HEK293 (cell line): ENCODE measurements at regions not wholly inside any gene's neighbourhood (a gene's known extent, or its start where the extent isn't known, plus 50 kb on each side); places are given as distances from the start of the nearest gene placed in this dataset.

Experiments
- CTCF ChIA-PET: fragments of 350-600 bp; formaldehyde crosslinking; extraction: SDS; loops from one replicate; lab custom pipeline; 2021; ENCODE audit warnings: antibody characterized with exemption; lab: Yijun Ruan, JAX
- POLR2A ChIA-PET: fragments of 300-600 bp; formaldehyde crosslinking; extraction: SDS; loops from one replicate; lab custom pipeline; 2020; ENCODE audit warnings: antibody characterized with exemption, inconsistent platforms; lab: Yijun Ruan, JAX
- H3K27ac ChIP-seq: fragments of 200-500 bp; sonication (Bioruptor generic); 2 replicates; pipeline ENCODE4 v1.5.1; 2014; ENCODE audit warnings: low read depth, low read length, control low read depth, inconsistent platforms; ENCODE audit errors: extremely low read depth
- H3K36me3 ChIP-seq, 2 experiments: fragments of 200-500 bp in 1 of 2; sonication (Bioruptor generic) in 1 of 2; 1 replicate in 1 of 2; 2 replicates in 1 of 2; pipeline ENCODE4 v1.5.1; 2014 to 2017; ENCODE audit warnings: inconsistent platforms in 2 of 2, low read length in 2 of 2; ENCODE audit not compliant: control insufficient read depth in 2 of 2, insufficient read depth in 1 of 2
- H3K4me1 ChIP-seq: fragments of 200-500 bp; sonication (Bioruptor generic); 2 replicates; pipeline ENCODE4 v1.5.1; 2014; ENCODE audit warnings: mild to moderate bottlenecking, low read length, inconsistent platforms; ENCODE audit not compliant: control insufficient read depth, insufficient read depth
- H3K4me3 ChIP-seq: 2 replicates; pipeline ENCODE4 v1.5.1; 2011; ENCODE audit warnings: low read depth, mild to moderate bottlenecking, control low read depth, low read length, moderate library complexity
- H3K9me3 ChIP-seq: fragments of 200-500 bp; sonication (Bioruptor generic); 2 replicates; pipeline ENCODE4 v1.5.1; 2014; ENCODE audit warnings: low read depth, low read length, inconsistent platforms; ENCODE audit not compliant: control insufficient read depth, insufficient read depth
- BCL11A ChIP-seq: fragments of 450-650 bp; formaldehyde crosslinking; IDR thresholded peaks from 2 replicates; pipeline ENCODE4 v1.5.1; 2016; ENCODE audit warnings: low read depth, missing biosample characterization, missing genetic modification characterization
- BCL11B ChIP-seq: fragments of 450-650 bp; formaldehyde crosslinking; IDR thresholded peaks from 2 replicates; pipeline ENCODE4 v1.5.1; 2016; ENCODE audit warnings: low read depth, missing biosample characterization, missing genetic modification characterization
- HOXD13 ChIP-seq: sonication (generic); formaldehyde crosslinking; IDR thresholded peaks from 2 replicates; pipeline ENCODE4 v1.8.0; 2022; ENCODE audit warnings: missing genetic modification reagents, borderline replicate concordance
- IKZF3 ChIP-seq: fragments of 450-650 bp; IDR thresholded peaks from 2 replicates; pipeline ENCODE4 v1.5.0; 2018; ENCODE audit warnings: missing biosample characterization, mild to moderate bottlenecking, missing genetic modification characterization, moderate library complexity
- KLF16 ChIP-seq: fragments of 450-650 bp; formaldehyde crosslinking; IDR thresholded peaks from 2 replicates; pipeline ENCODE4 v1.5.1; 2017; ENCODE audit warnings: missing biosample characterization, missing genetic modification characterization
- MZF1 ChIP-seq: fragments of 450-650 bp; formaldehyde crosslinking; IDR thresholded peaks from 2 replicates; pipeline ENCODE4 v1.5.1; 2017; ENCODE audit warnings: missing biosample characterization, missing genetic modification characterization, borderline replicate concordance
- OVOL3 ChIP-seq: fragments of 450-650 bp; formaldehyde crosslinking; IDR thresholded peaks from 2 replicates; pipeline ENCODE4 v1.5.1; 2016; ENCODE audit warnings: missing biosample characterization, missing genetic modification characterization
- SP7 ChIP-seq: fragments of 450-650 bp; formaldehyde crosslinking; IDR thresholded peaks from 2 replicates; pipeline ENCODE4 v1.5.1; 2016; ENCODE audit warnings: missing biosample characterization, missing genetic modification characterization
- ZBTB20 ChIP-seq: fragments of 450-650 bp; formaldehyde crosslinking; IDR thresholded peaks from 2 replicates; pipeline ENCODE4 v1.5.1; 2016; ENCODE audit warnings: missing biosample characterization, missing genetic modification characterization
- ZNF114 ChIP-seq: fragments of 450-650 bp; formaldehyde crosslinking; IDR thresholded peaks from 2 replicates; pipeline ENCODE4 v1.5.0; 2017; ENCODE audit warnings: missing biosample characterization, missing genetic modification characterization
- ZNF121 ChIP-seq: fragments of 450-650 bp; formaldehyde crosslinking; IDR thresholded peaks from 2 replicates; pipeline ENCODE4 v1.5.1; 2016; ENCODE audit warnings: missing biosample characterization, missing genetic modification characterization
- ZNF324 ChIP-seq: fragments of 450-650 bp; formaldehyde crosslinking; IDR thresholded peaks from 2 replicates; pipeline ENCODE4 v1.5.1; 2016; ENCODE audit warnings: missing biosample characterization, missing genetic modification characterization
- ZNF354C ChIP-seq: fragments of 450-650 bp; formaldehyde crosslinking; IDR thresholded peaks from 2 replicates; pipeline ENCODE4 v1.5.1; 2016; ENCODE audit warnings: missing biosample characterization, missing genetic modification characterization, low read depth, borderline replicate concordance
- ZNF394 ChIP-seq: fragments of 450-650 bp; formaldehyde crosslinking; IDR thresholded peaks from 2 replicates; pipeline ENCODE4 v1.5.1; 2016; ENCODE audit warnings: missing biosample characterization, missing genetic modification characterization, mild to moderate bottlenecking, moderate library complexity, borderline replicate concordance
- ZNF549 ChIP-seq: fragments of 450-650 bp; IDR thresholded peaks from 2 replicates; pipeline ENCODE4 v1.5.1; 2018; ENCODE audit warnings: missing biosample characterization, missing genetic modification characterization, mild to moderate bottlenecking, inconsistent platforms, moderate library complexity
- ZNF701 ChIP-seq: fragments of 450-650 bp; formaldehyde crosslinking; IDR thresholded peaks from 2 replicates; pipeline ENCODE4 v1.5.1; 2016; ENCODE audit warnings: missing biosample characterization, missing genetic modification characterization
- ZNF785 ChIP-seq: fragments of 450-650 bp; formaldehyde crosslinking; IDR thresholded peaks from 2 replicates; pipeline ENCODE4 v1.5.1; 2016; ENCODE audit warnings: missing biosample characterization, missing genetic modification characterization
- ZNF791 ChIP-seq: fragments of 450-650 bp; formaldehyde crosslinking; IDR thresholded peaks from 2 replicates; pipeline ENCODE4 v1.5.1; 2016; ENCODE audit warnings: missing biosample characterization, missing genetic modification characterization
- ZXDB ChIP-seq: fragments of 450-650 bp; formaldehyde crosslinking; IDR thresholded peaks from 2 replicates; pipeline ENCODE4 v1.5.1; 2016; ENCODE audit warnings: missing biosample characterization, missing genetic modification characterization
- TF ChIP-seq, protein P1 (sequence below): fragments of 450-650 bp; formaldehyde crosslinking; IDR thresholded peaks from 2 replicates; pipeline ENCODE4 v1.5.1; 2017; ENCODE audit warnings: missing biosample characterization, missing genetic modification characterization
- TF ChIP-seq, protein P2 (sequence below): fragments of 450-650 bp; formaldehyde crosslinking; IDR thresholded peaks from 2 replicates; pipeline ENCODE4; 2016; ENCODE audit warnings: missing biosample characterization, missing genetic modification characterization
- TF ChIP-seq, protein P3 (sequence below): fragments of 450-650 bp; formaldehyde crosslinking; IDR thresholded peaks from 2 replicates; pipeline ENCODE4 v1.5.1; 2016; ENCODE audit warnings: missing biosample characterization, missing genetic modification characterization, borderline replicate concordance
- TF ChIP-seq, protein P4 (sequence below): fragments of 450-650 bp; formaldehyde crosslinking; IDR thresholded peaks from 2 replicates; pipeline ENCODE4 v1.5.1; 2016; ENCODE audit warnings: missing biosample characterization, missing genetic modification characterization
- TF ChIP-seq, protein P5 (sequence below): fragments of 450-650 bp; formaldehyde crosslinking; IDR thresholded peaks from 2 replicates; pipeline ENCODE4 v1.5.1; 2016; ENCODE audit warnings: missing biosample characterization, missing genetic modification characterization
- TF ChIP-seq, protein P6 (sequence below): fragments of 450-650 bp; formaldehyde crosslinking; IDR thresholded peaks from 2 replicates; pipeline ENCODE4 v1.5.1; 2016; ENCODE audit warnings: missing biosample characterization, missing genetic modification characterization

DNA sequence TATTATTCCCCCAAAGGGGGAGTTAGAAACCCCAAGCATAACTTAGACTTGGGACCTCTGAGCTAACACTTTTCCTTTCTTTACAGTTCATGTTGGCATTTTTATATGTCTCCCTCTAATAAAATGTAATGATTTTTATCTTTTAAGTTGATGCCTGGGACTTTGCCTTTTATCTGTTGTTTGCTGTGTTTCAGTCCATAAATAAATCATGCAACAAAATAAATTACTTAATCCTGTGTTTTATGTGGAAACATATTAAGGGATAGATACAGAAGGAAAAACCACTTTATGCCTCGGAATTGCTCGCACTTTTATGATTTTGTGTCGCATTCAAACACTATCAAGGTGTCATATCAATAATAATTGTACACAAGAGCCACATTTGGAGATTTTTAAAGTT, 93.7 kb upstream of the TBC1D5 start (continued):
- TF ChIP-seq, protein P1, sequence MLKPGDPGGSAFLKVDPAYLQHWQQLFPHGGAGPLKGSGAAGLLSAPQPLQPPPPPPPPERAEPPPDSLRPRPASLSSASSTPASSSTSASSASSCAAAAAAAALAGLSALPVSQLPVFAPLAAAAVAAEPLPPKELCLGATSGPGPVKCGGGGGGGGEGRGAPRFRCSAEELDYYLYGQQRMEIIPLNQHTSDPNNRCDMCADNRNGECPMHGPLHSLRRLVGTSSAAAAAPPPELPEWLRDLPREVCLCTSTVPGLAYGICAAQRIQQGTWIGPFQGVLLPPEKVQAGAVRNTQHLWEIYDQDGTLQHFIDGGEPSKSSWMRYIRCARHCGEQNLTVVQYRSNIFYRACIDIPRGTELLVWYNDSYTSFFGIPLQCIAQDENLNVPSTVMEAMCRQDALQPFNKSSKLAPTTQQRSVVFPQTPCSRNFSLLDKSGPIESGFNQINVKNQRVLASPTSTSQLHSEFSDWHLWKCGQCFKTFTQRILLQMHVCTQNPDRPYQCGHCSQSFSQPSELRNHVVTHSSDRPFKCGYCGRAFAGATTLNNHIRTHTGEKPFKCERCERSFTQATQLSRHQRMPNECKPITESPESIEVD: peak; percentile 81
- TF ChIP-seq BCL11A (tag by site-specific recombination): no peak
- TF ChIP-seq, protein P2, sequence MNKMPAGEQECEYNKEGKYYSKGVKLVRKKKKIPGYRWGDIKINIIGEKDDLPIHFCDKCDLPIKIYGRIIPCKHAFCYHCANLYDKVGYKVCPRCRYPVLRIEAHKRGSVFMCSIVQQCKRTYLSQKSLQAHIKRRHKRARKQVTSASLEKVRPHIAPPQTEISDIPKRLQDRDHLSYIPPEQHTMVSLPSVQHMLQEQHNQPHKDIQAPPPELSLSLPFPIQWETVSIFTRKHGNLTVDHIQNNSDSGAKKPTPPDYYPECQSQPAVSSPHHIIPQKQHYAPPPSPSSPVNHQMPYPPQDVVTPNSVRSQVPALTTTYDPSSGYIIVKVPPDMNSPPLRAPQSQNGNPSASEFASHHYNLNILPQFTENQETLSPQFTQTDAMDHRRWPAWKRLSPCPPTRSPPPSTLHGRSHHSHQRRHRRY (tag by site-specific recombination): no peak
- TF ChIP-seq ZNF549: no peak
- no peak for TF ChIP-seq MZF1 (tag by site-specific recombination)
- TF ChIP-seq ZNF324: no peak
- TF ChIP-seq ZNF791 (tag by site-specific recombination): no peak
- no peak for TF ChIP-seq ZNF114
- peak; percentile 60; the same call in 1 of the 2 replicates for TF ChIP-seq IKZF3

DNA sequence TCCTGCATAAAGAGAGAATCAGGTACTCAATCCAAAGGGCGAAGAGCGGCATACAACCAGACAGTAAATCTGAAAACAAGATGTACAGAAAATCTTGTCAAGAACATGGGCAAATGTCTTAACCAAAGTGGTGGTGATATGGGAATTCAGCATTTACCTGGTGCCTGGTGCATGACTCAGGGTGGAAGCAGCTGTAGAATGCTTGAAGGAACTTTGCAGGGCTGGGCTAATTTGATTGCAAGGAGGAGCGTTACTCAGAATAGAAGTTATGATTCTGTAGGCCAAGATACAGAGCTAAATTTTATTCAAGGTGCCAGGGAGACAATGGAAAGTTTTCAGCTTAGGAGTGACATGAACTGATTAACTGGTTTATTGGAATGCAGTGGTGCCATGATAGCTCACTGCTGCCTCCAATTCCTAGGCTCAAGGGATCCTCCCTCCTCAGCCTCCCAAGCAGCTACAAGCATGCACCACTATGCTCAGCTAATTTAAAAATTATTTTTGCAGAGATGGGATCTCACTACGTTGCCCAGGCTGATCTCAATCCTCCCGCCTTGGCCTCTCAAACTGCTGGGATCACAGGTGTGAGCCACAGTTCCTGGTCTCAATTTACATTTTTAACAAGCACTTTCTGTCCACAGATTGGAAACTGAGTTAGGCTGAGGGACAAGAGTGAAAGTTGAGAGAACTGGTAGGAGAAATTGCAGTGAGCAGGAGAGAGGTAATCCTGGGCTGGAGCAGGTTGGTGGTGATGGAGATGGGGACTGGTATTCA, 91.5 kb upstream of the TBC1D5 start:
- TF ChIP-seq ZNF121: peak; percentile 79
- no peak for TF ChIP-seq SP7
- TF ChIP-seq, all 188 proteins: peak for 1
- no peak overlapping the region for H3K4me3 ChIP-seq
- POLR2A ChIA-PET: no interaction called here
- no peak overlapping the region for H3K27ac ChIP-seq
- no peaks in the 10 kb centered on the region for H3K9me3 ChIP-seq
- peaks cover 2% of the 10 kb centered on the region; the same call in 1 of the 2 replicates for H3K4me1 ChIP-seq
- CTCF ChIA-PET: interaction anchor here (1.0 kb wide), 1 partner anchor 9 kb away, joined by 4 read pairs; no protein-coding TSS in a partner anchor
- H3K36me3 ChIP-seq: no peaks in the 10 kb centered on the region

DNA sequence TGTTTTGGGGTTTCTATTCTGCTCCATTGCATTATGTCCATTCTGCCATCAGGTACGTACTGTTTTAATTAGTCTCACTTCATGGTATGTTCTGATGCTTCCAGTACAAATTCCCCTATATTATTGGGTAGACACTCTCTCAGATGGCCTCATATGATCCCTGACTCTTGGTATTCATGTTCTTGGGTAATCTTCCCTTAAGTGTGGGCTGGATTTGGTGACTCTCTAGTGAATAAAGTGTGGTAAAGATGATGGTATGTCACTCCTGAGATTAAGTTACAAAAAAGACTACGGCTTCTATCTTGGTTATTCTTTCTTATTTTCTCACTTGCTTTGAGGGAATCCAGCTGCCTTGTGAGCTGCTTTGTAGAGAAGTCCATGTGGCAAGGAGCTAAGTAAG, 89.6 kb upstream of the TBC1D5 start:
- CTCF ChIA-PET: interaction anchor here (2.3 kb wide), 1 partner anchor 9 kb away, joined by 16 read pairs; no protein-coding TSS in a partner anchor
- TF ChIP-seq ZNF394: no peak
- TF ChIP-seq, protein P3, sequence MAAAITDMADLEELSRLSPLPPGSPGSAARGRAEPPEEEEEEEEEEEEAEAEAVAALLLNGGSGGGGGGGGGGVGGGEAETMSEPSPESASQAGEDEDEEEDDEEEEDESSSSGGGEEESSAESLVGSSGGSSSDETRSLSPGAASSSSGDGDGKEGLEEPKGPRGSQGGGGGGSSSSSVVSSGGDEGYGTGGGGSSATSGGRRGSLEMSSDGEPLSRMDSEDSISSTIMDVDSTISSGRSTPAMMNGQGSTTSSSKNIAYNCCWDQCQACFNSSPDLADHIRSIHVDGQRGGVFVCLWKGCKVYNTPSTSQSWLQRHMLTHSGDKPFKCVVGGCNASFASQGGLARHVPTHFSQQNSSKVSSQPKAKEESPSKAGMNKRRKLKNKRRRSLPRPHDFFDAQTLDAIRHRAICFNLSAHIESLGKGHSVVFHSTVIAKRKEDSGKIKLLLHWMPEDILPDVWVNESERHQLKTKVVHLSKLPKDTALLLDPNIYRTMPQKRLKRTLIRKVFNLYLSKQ (tag by site-specific recombination): no peak
- no peak for TF ChIP-seq HOXD13
- no peak for TF ChIP-seq ZNF701
- TF ChIP-seq OVOL3 (tag by site-specific recombination): no peak
- TF ChIP-seq ZNF354C: no peak
- no peak for TF ChIP-seq ZBTB20 (tag by site-specific recombination)
- TF ChIP-seq, protein P4, sequence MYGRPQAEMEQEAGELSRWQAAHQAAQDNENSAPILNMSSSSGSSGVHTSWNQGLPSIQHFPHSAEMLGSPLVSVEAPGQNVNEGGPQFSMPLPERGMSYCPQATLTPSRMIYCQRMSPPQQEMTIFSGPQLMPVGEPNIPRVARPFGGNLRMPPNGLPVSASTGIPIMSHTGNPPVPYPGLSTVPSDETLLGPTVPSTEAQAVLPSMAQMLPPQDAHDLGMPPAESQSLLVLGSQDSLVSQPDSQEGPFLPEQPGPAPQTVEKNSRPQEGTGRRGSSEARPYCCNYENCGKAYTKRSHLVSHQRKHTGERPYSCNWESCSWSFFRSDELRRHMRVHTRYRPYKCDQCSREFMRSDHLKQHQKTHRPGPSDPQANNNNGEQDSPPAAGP (tag by site-specific recombination): no peak
- no peak for TF ChIP-seq ZNF785 (tag by site-specific recombination)
- no peak for TF ChIP-seq KLF16 (tag by site-specific recombination)
- TF ChIP-seq ZXDB (tag by site-specific recombination): no peak
- TF ChIP-seq BCL11B (tag by site-specific recombination): no peak
- TF ChIP-seq, protein P5, sequence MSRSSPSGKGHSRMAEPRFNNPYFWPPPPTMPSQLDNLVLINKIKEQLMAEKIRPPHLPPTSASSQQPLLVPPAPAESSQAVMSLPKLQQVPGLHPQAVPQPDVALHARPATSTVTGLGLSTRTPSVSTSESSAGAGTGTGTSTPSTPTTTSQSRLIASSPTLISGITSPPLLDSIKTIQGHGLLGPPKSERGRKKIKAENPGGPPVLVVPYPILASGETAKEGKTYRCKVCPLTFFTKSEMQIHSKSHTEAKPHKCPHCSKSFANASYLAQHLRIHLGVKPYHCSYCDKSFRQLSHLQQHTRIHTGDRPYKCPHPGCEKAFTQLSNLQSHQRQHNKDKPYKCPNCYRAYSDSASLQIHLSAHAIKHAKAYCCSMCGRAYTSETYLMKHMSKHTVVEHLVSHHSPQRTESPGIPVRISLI: no peak
- TF ChIP-seq, protein P6, sequence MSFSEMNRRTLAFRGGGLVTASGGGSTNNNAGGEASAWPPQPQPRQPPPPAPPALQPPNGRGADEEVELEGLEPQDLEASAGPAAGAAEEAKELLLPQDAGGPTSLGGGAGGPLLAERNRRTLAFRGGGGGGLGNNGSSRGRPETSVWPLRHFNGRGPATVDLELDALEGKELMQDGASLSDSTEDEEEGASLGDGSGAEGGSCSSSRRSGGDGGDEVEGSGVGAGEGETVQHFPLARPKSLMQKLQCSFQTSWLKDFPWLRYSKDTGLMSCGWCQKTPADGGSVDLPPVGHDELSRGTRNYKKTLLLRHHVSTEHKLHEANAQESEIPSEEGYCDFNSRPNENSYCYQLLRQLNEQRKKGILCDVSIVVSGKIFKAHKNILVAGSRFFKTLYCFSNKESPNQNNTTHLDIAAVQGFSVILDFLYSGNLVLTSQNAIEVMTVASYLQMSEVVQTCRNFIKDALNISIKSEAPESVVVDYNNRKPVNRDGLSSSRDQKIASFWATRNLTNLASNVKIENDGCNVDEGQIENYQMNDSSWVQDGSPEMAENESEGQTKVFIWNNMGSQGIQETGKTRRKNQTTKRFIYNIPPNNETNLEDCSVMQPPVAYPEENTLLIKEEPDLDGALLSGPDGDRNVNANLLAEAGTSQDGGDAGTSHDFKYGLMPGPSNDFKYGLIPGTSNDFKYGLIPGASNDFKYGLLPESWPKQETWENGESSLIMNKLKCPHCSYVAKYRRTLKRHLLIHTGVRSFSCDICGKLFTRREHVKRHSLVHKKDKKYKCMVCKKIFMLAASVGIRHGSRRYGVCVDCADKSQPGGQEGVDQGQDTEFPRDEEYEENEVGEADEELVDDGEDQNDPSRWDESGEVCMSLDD (tag by site-specific recombination): no peak

More for the DNA sequence above, 89.6 kb upstream of the TBC1D5 start:
- Histone ChIP-seq H3K27ac (no peak overlapping the region), H3K4me3 (no peak overlapping the region), H3K4me1 (peaks cover 2% of the 10 kb centered on the region; the same call in 1 of the 2 replicates), H3K36me3 (no peaks in the 10 kb centered on the region), H3K9me3 (no peaks in the 10 kb centered on the region)
- POLR2A ChIA-PET: no interaction called here
